Ishikawa (cell line): ENCODE measurements at regions not wholly inside any gene's neighbourhood (a gene's known extent, or its start where the extent isn't known, plus 50 kb on each side); places are given as distances from the start of the nearest gene placed in this dataset.

Experiments used
- CEBPB ChIP-seq: IDR thresholded peaks from 2 replicates; pipeline ENCODE4 v1.6.1; 2012
- CREB1 ChIP-seq: IDR thresholded peaks from 2 replicates; pipeline ENCODE4 v1.6.1; 2012; ENCODE audit warnings: low read depth
- EGR1 ChIP-seq: IDR thresholded peaks from 2 replicates; pipeline ENCODE4 v1.6.1; 2012
- EP300 ChIP-seq: IDR thresholded peaks from 2 replicates; pipeline ENCODE4 v1.6.1; 2012; ENCODE audit warnings: borderline replicate concordance
- FOXM1 ChIP-seq: IDR thresholded peaks from 2 replicates; pipeline ENCODE4 v1.6.1; 2012; ENCODE audit warnings: low read depth, borderline replicate concordance
- MAX ChIP-seq: IDR thresholded peaks from 2 replicates; pipeline ENCODE4 v1.6.1; 2012
- NFIC ChIP-seq: IDR thresholded peaks from 2 replicates; pipeline ENCODE4 v1.6.1; 2012
- RAD21 ChIP-seq: IDR thresholded peaks from 2 replicates; pipeline ENCODE4 v1.6.1; 2012; ENCODE audit warnings: low read depth
- REST ChIP-seq: IDR thresholded peaks from 2 replicates; pipeline ENCODE4 v1.6.1; 2012; ENCODE audit warnings: low read depth, mild to moderate bottlenecking
- TAF1 ChIP-seq: IDR thresholded peaks from 2 replicates; pipeline ENCODE4 v1.6.1; 2012; ENCODE audit warnings: low read depth, mild to moderate bottlenecking
- TCF12 ChIP-seq: IDR thresholded peaks from 2 replicates; pipeline ENCODE4 v1.6.1; 2012; ENCODE audit warnings: low read depth
- TEAD4 ChIP-seq: IDR thresholded peaks from 2 replicates; pipeline ENCODE4 v1.6.1; 2012
- USF1 ChIP-seq: IDR thresholded peaks from 2 replicates; pipeline ENCODE4 v1.6.1; 2012
- YY1 ChIP-seq: IDR thresholded peaks from 2 replicates; pipeline ENCODE4 v1.6.1; 2012; ENCODE audit warnings: low read depth
- ZBTB7A ChIP-seq: IDR thresholded peaks from 2 replicates; pipeline ENCODE4 v1.6.1; 2012; ENCODE audit warnings: low read depth

- TF ChIP-seq MAX (no peak), CREB1 (no peak), RAD21 (no peak), EP300 (no peak), ZBTB7A (no peak), USF1 (no peak), CEBPB (no peak), YY1 (no peak), TAF1 (no peak), REST (no peak), FOXM1 (no peak)
Observed at GRCh38 chr3:94665922-94666321, 603.1 kb downstream of the NSUN3 start.

GRCh38 chr3:94671078-94671477 lies 608.2 kb downstream of the NSUN3 start:
- TF ChIP-seq REST (no peak), TCF12 (no peak), ZBTB7A (no peak), TAF1 (no peak), CEBPB (no peak), MAX (no peak), TEAD4 (no peak), RAD21 (no peak), USF1 (no peak), YY1 (no peak), EP300 (no peak), EGR1 (no peak), CREB1 (no peak), FOXM1 (no peak), NFIC (no peak)

- TF ChIP-seq CEBPB = no peak
- TF ChIP-seq TAF1 = no peak
- TF ChIP-seq REST = no peak
- no peak for TF ChIP-seq USF1
- TF ChIP-seq YY1 = no peak
- TF ChIP-seq TCF12 = no peak
- no peak for TF ChIP-seq FOXM1
- TF ChIP-seq EP300 = no peak
- TF ChIP-seq EGR1 = no peak
- TF ChIP-seq RAD21 = no peak
Observed at GRCh38 chr3:94673876-94674275, 611.0 kb downstream of the NSUN3 start.

GRCh38 chr3:94686208-94686607 lies 623.3 kb downstream of the NSUN3 start:
- TF ChIP-seq YY1 (no peak), REST (no peak), CEBPB (no peak)
